T-cell (primary cell): ENCODE measurements at regions not wholly inside any gene's neighbourhood (a gene's known extent, or its start where the extent isn't known, plus 50 kb on each side); places are given as distances from the start of the nearest gene placed in this dataset.

ENCODE experiments used
- ATAC-seq, 4 experiments: fragments of 200-7000 bp in 3 of 4; fragments of 150-1000 bp in 1 of 4; cut with Tn5 transposase; replicated peaks in 1 of 4; 1 replicate in 3 of 4; 2 replicates in 1 of 4; pipeline ENCODE4 v1.10.0; 2021; ENCODE audit warnings: moderate library complexity in 3 of 4, mild to moderate bottlenecking in 2 of 4, moderate number of reproducible peaks in 1 of 4
- CTCF ChIA-PET, 2 donors: fragments of 300-600 bp; sonication (Branson Sonifier 250); formaldehyde crosslinking; loops; one replicate each; lab custom pipeline; 2022; ENCODE audit warnings: antibody characterized with exemption in 2 of 2; lab: Charles Lee
- POLR2A ChIA-PET, 2 donors: fragments of 300-600 bp; sonication (Branson Sonifier 250); formaldehyde crosslinking; loops; one replicate each; lab custom pipeline; 2022; ENCODE audit warnings: antibody characterized with exemption in 2 of 2; lab: Charles Lee
- DNase-seq, 35 experiments: peaks; one replicate each; pipeline versions ENCODE4 v3.0.0 to v3.0.0-alpha.2; 2013 to 2023
- H3K27ac ChIP-seq: one replicate; pipeline ENCODE4 v1.5.1; 2013; ENCODE audit warnings: low read length
- H3K27me3 ChIP-seq, 2 experiments: replicated peaks in 1 of 2; 1 replicate in 1 of 2; 2 replicates in 1 of 2; pipeline versions ENCODE4 v1.6.1 to v1.7.0; 2013; ENCODE audit warnings: low read length in 1 of 2, mixed read lengths in 1 of 2; ENCODE audit not compliant: control insufficient read depth in 2 of 2, insufficient read depth in 2 of 2; ENCODE audit errors: extremely low read depth in 1 of 2
- H3K36me3 ChIP-seq, 2 donors: 1 replicate in 1 of 2; 2 replicates in 1 of 2; pipeline versions ENCODE4 v1.6.1 to v1.7.0; 2013; ENCODE audit warnings: low read length in 1 of 2; ENCODE audit not compliant: control insufficient read depth in 2 of 2, insufficient read depth in 1 of 2; ENCODE audit errors: extremely low read depth in 1 of 2
- H3K4me1 ChIP-seq, 2 experiments: 1 replicate in 1 of 2; 2 replicates in 1 of 2; pipeline versions ENCODE4 v1.6.1 to v1.7.0; 2013; ENCODE audit warnings: low read length in 2 of 2, mixed read lengths in 1 of 2; ENCODE audit not compliant: insufficient read depth in 2 of 2, control insufficient read depth in 1 of 2; ENCODE audit errors: extremely low read depth in 1 of 2
- H3K4me3 ChIP-seq, 2 donors: 1 replicate in 1 of 2; 2 replicates in 1 of 2; pipeline versions ENCODE4 v1.5.1 to v1.7.0; 2013; ENCODE audit warnings: mild to moderate bottlenecking in 2 of 2, low read length in 1 of 2, moderate library complexity in 1 of 2; ENCODE audit not compliant: control insufficient read depth in 1 of 2; ENCODE audit errors: extremely low read depth in 1 of 2
- H3K9me3 ChIP-seq: 2 replicates; pipeline ENCODE4 v1.7.0; 2013
- H3K27ac Mint-ChIP-seq, 2 donors: one replicate each; pipeline ENCODE4 v1.8.0; 2020 to 2021; ENCODE audit warnings: mild to moderate bottlenecking in 2 of 2, mixed read lengths in 2 of 2
- H3K27me3 Mint-ChIP-seq, 2 donors: one replicate each; pipeline ENCODE4 v1.8.0; 2021 to 2022; ENCODE audit warnings: mixed read lengths in 2 of 2
- H3K36me3 Mint-ChIP-seq: one replicate; pipeline ENCODE4 v1.8.0; 2021; ENCODE audit warnings: mixed read lengths
- H3K4me1 Mint-ChIP-seq, 3 donors: one replicate each; pipeline ENCODE4 v1.8.0; 2020 to 2022; ENCODE audit warnings: mixed read lengths in 3 of 3, mild to moderate bottlenecking in 1 of 3
- H3K4me3 Mint-ChIP-seq, 3 donors: one replicate each; pipeline ENCODE4 v1.8.0; 2020 to 2022; ENCODE audit warnings: mild to moderate bottlenecking in 3 of 3, mixed read lengths in 3 of 3, moderate library complexity in 3 of 3
- H3K9me3 Mint-ChIP-seq, 3 donors: one replicate each; pipeline ENCODE4 v1.8.0; 2020 to 2022; ENCODE audit warnings: mixed read lengths in 3 of 3
- WGBS: methylation state at CpG from one replicate; pipeline ENCODE4 v1.1.5; 2013; ENCODE audit warnings: missing lambda C conversion rate; ENCODE audit not compliant: insufficient coverage; 5-methylcytosine and 5-hydroxymethylcytosine counted together

- CTCF ChIA-PET, result no interaction called here
- H3K9me3 ChIP-seq, result no peaks in the 10 kb centered on the region
- no peak overlapping the region for H3K4me3 ChIP-seq
- DNase-seq, result no peak
- H3K27me3 ChIP-seq, result peaks cover 0 to 3% of the 10 kb centered on the region in 2 experiments
- Mint-ChIP-seq H3K4me1 (no peaks in the 10 kb centered on the region), H3K9me3 (no peaks in the 10 kb centered on the region), H3K27me3 (peaks cover 12 to 22% of the 10 kb centered on the region in 2 donors), H3K4me3 (no peak overlapping the region), H3K36me3 (no peaks in the 10 kb centered on the region), H3K27ac (no peak overlapping the region)
- H3K36me3 ChIP-seq, result no peaks in the 10 kb centered on the region
- WGBS, result 100% methylated on average over 1 of the region's 5 CpGs
- H3K4me1 ChIP-seq, result no peaks in the 10 kb centered on the region
- POLR2A ChIA-PET, result no interaction called here
- H3K27ac ChIP-seq, result no peak overlapping the region
- no peak for ATAC-seq
Measured at GRCh38 chr7:29619111-29619510, 55.5 kb downstream of the PRR15 start.

- DNase-seq (no peak), ATAC-seq (no peak)
- ChIA-PET POLR2A (no interaction called here), CTCF (no interaction called here)
- H3K27me3 Mint-ChIP-seq, result peaks cover 11 to 23% of the 10 kb centered on the region in 2 donors
- H3K4me1 Mint-ChIP-seq, result no peaks in the 10 kb centered on the region
- no peaks in the 10 kb centered on the region for H3K9me3 ChIP-seq
- H3K27ac ChIP-seq, result no peak overlapping the region
- no peaks in the 10 kb centered on the region for H3K27me3 ChIP-seq
- H3K36me3 ChIP-seq, result no peaks in the 10 kb centered on the region
- H3K27ac Mint-ChIP-seq, result no peak overlapping the region
- H3K4me3 ChIP-seq, result no peak overlapping the region
- no peak overlapping the region for H3K4me3 Mint-ChIP-seq
- H3K9me3 Mint-ChIP-seq, result no peaks in the 10 kb centered on the region
- H3K36me3 Mint-ChIP-seq, result no peaks in the 10 kb centered on the region
- WGBS, result 39% methylated on average over 2 of the region's 6 CpGs
- H3K4me1 ChIP-seq, result no peaks in the 10 kb centered on the region
Measured at GRCh38 chr7:29619848-29620555, 56.4 kb downstream of the PRR15 start.

- no peak overlapping the region for H3K4me3 Mint-ChIP-seq
- H3K9me3 Mint-ChIP-seq, result no peaks in the 10 kb centered on the region
- H3K27me3 Mint-ChIP-seq, result peaks cover 11 to 24% of the 10 kb centered on the region in 2 donors
- H3K27ac ChIP-seq, result no peak overlapping the region
- no peaks in the 10 kb centered on the region for H3K4me1 Mint-ChIP-seq
- no peaks in the 10 kb centered on the region for H3K9me3 ChIP-seq
- no peaks in the 10 kb centered on the region for H3K36me3 Mint-ChIP-seq
- POLR2A ChIA-PET, result no interaction called here
- H3K36me3 ChIP-seq, result no peaks in the 10 kb centered on the region
- no peak overlapping the region for H3K4me3 ChIP-seq
- H3K27ac Mint-ChIP-seq, result no peak overlapping the region
- H3K4me1 ChIP-seq, result no peaks in the 10 kb centered on the region
- whole genome bisulfite sequencing, result no CpG with 5 or more reads among the region's 2 CpGs
- ATAC-seq (no peak), DNase-seq (no peak)
- CTCF ChIA-PET, result no interaction called here
- H3K27me3 ChIP-seq, result no peaks in the 10 kb centered on the region
Measured at GRCh38 chr7:29620556-29620930, 56.9 kb downstream of the PRR15 start.

GRCh38 chr7:29622335-29623265 lies 59.0 kb downstream of the PRR15 start:
- Mint-ChIP-seq H3K4me3 (no peak overlapping the region), H3K27ac (no peak overlapping the region), H3K27me3 (peaks cover 8 to 28% of the 10 kb centered on the region in 2 donors), H3K36me3 (no peaks in the 10 kb centered on the region), H3K4me1 (no peaks in the 10 kb centered on the region), H3K9me3 (no peaks in the 10 kb centered on the region)
- Histone ChIP-seq H3K27me3 (no peaks in the 10 kb centered on the region), H3K36me3 (no peaks in the 10 kb centered on the region), H3K4me3 (no peak overlapping the region), H3K4me1 (no peaks in the 10 kb centered on the region), H3K27ac (no peak overlapping the region), H3K9me3 (no peaks in the 10 kb centered on the region)
- no peak for DNase-seq
- no peak for ATAC-seq
- POLR2A ChIA-PET, result no interaction called here
- 100% methylated on average over 4 of the region's 13 CpGs for WGBS
- CTCF ChIA-PET, result no interaction called here

DNA sequence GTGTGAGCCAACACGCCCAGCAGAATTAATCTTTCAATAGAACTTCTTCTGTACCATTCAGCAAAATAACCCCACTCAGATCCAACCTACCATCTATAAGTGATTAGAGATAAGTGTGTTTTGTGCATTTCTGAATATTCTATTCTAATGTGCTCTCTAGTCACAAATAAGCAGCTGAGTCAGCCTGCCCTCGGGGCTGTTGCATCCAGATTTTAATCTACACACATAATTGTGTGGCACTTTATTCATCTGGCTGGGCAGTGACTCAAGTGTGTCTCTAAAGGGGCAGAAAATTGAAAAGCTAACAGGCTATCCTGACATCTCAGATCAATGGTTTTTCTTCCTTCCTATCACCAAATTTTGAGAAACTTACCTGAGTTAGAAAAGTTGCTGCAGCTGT lies 60.3 kb downstream of the PRR15 start:
- no peak for DNase-seq
- H3K27me3 Mint-ChIP-seq, result peaks cover 11 to 27% of the 10 kb centered on the region in 2 donors
- ATAC-seq, result no peak
- H3K4me1 Mint-ChIP-seq, result no peaks in the 10 kb centered on the region
- no peak overlapping the region for H3K4me3 Mint-ChIP-seq
- H3K36me3 Mint-ChIP-seq, result no peaks in the 10 kb centered on the region
- H3K4me1 ChIP-seq, result no peaks in the 10 kb centered on the region
- no CpG with 5 or more reads among the region's 2 CpGs for WGBS
- H3K9me3 Mint-ChIP-seq, result no peaks in the 10 kb centered on the region
- H3K36me3 ChIP-seq, result no peaks in the 10 kb centered on the region
- no peaks in the 10 kb centered on the region for H3K27me3 ChIP-seq
- CTCF ChIA-PET, result no interaction called here
- POLR2A ChIA-PET, result no interaction called here
- H3K27ac Mint-ChIP-seq, result no peak overlapping the region
- H3K9me3 ChIP-seq, result no peaks in the 10 kb centered on the region
- H3K27ac ChIP-seq, result no peak overlapping the region
- H3K4me3 ChIP-seq, result no peak overlapping the region

GRCh38 chr7:29626730-29627129 lies 63.1 kb downstream of the PRR15 start:
- Histone ChIP-seq H3K4me3 (no peak overlapping the region), H3K36me3 (no peaks in the 10 kb centered on the region), H3K9me3 (no peaks in the 10 kb centered on the region), H3K4me1 (no peaks in the 10 kb centered on the region), H3K27ac (no peak overlapping the region), H3K27me3 (peaks cover 0 to 2% of the 10 kb centered on the region in 2 experiments)
- H3K4me3 Mint-ChIP-seq, result no peak overlapping the region
- H3K36me3 Mint-ChIP-seq, result no peaks in the 10 kb centered on the region
- CTCF ChIA-PET, result no interaction called here
- no CpG with 5 or more reads among the region's 2 CpGs for WGBS
- H3K4me1 Mint-ChIP-seq, result no peaks in the 10 kb centered on the region
- POLR2A ChIA-PET, result no interaction called here
- DNase-seq (no peak), ATAC-seq (no peak)
- peaks cover 16 to 27% of the 10 kb centered on the region in 2 donors for H3K27me3 Mint-ChIP-seq
- H3K9me3 Mint-ChIP-seq, result no peaks in the 10 kb centered on the region
- no peak overlapping the region for H3K27ac Mint-ChIP-seq
